GM23338 (cell line): ENCODE measurements at regions not wholly inside any gene's neighbourhood (a gene's known extent, or its start where the extent isn't known, plus 50 kb on each side); places are given as distances from the start of the nearest gene placed in this dataset.

Experiments used
- ATAC-seq: fragments of 200-7000 bp; cut with Tn5 transposase; 3 replicates; pipeline ENCODE4 v1.9.1; 2020
- DNase-seq: peaks from one replicate; pipeline ENCODE4 v3.0.0-alpha.2; 2015; ENCODE audit warnings: low spot score
- H2AFZ ChIP-seq: fragments of 200-600 bp; sonication (generic); 2 replicates; pipeline ENCODE4 v1.8.0; 2016; ENCODE audit warnings: antibody characterized with exemption, mild to moderate bottlenecking, moderate library complexity
- H3F3A ChIP-seq: fragments of 200-600 bp; sonication (generic); replicated peaks from 2 replicates; pipeline ENCODE4 v1.8.0; 2017; ENCODE audit warnings: antibody characterized with exemption, mixed run types, low read depth
- H3K27ac ChIP-seq: fragments of 200-600 bp; sonication (generic); 2 replicates; pipeline ENCODE4 v1.6.1; 2016; ENCODE audit warnings: low read depth
- H3K27me3 ChIP-seq: fragments of 200-600 bp; sonication (generic); 2 replicates; pipeline ENCODE4 v1.8.0; 2016; ENCODE audit warnings: mild to moderate bottlenecking, mixed run types, moderate library complexity; ENCODE audit not compliant: insufficient read depth
- H3K36me3 ChIP-seq: fragments of 200-600 bp; sonication (generic); 2 replicates; pipeline ENCODE4 v1.8.0; 2016; ENCODE audit warnings: mild to moderate bottlenecking; ENCODE audit not compliant: insufficient read depth
- H3K4me1 ChIP-seq: fragments of 200-600 bp; sonication (generic); 2 replicates; pipeline ENCODE4 v1.8.0; 2016; ENCODE audit warnings: mild to moderate bottlenecking, moderate library complexity; ENCODE audit not compliant: insufficient read depth
- H3K4me2 ChIP-seq: fragments of 200-600 bp; sonication (generic); 2 replicates; pipeline ENCODE4 v1.7.1; 2017; ENCODE audit warnings: mixed run types
- H3K4me3 ChIP-seq: fragments of 200-600 bp; sonication (generic); 2 replicates; pipeline ENCODE4 v1.6.1; 2016; ENCODE audit warnings: mixed run types
- H3K79me2 ChIP-seq: fragments of 200-600 bp; sonication (generic); replicated peaks from 2 replicates; pipeline ENCODE4 v1.8.0; 2017; ENCODE audit warnings: mild to moderate bottlenecking; ENCODE audit not compliant: insufficient read depth
- H3K9me2 ChIP-seq: fragments of 200-600 bp; sonication (generic); 2 replicates; pipeline ENCODE4 v1.8.0; 2017; ENCODE audit not compliant: insufficient read depth
- H4K20me1 ChIP-seq: fragments of 200-600 bp; sonication (generic); replicated peaks from 2 replicates; pipeline ENCODE4 v1.8.0; 2017; ENCODE audit warnings: mild to moderate bottlenecking; ENCODE audit not compliant: insufficient read depth
- H3K27ac Mint-ChIP-seq: 2 replicates; pipeline ENCODE4 v1.8.0; 2020; ENCODE audit warnings: inconsistent platforms, mild to moderate bottlenecking, moderate library complexity, mixed read lengths
- H3K27me3 Mint-ChIP-seq: 3 replicates; pipeline ENCODE4 v1.8.0; 2022; ENCODE audit warnings: low read depth, mild to moderate bottlenecking, moderate library complexity, mixed read lengths, inconsistent platforms; ENCODE audit not compliant: insufficient read depth, poor library complexity
- H3K36me3 Mint-ChIP-seq: 3 replicates; pipeline ENCODE4 v1.8.0; 2021; ENCODE audit warnings: low read depth, mild to moderate bottlenecking, inconsistent platforms, moderate library complexity, mixed read lengths
- H3K4me1 Mint-ChIP-seq: 3 replicates; pipeline ENCODE4 v1.8.0; 2020; ENCODE audit warnings: mild to moderate bottlenecking, inconsistent platforms, mixed read lengths
- H3K4me3 Mint-ChIP-seq: 3 replicates; pipeline ENCODE4 v1.8.0; 2021; ENCODE audit warnings: moderate library complexity, mild to moderate bottlenecking, inconsistent platforms, mixed read lengths
- H3K9me3 Mint-ChIP-seq: 3 replicates; pipeline ENCODE4 v1.8.0; 2020; ENCODE audit warnings: moderate library complexity, mild to moderate bottlenecking, inconsistent platforms, mixed read lengths
- CREB1 ChIP-seq: fragments of 250-450 bp; sonication (Bioruptor Pico); IDR thresholded peaks from 2 replicates; pipeline ENCODE4 v1.5.0; 2020; ENCODE audit warnings: low read depth, mild to moderate bottlenecking, moderate library complexity
- EZH2 ChIP-seq: fragments of 200-600 bp; sonication (generic); IDR thresholded peaks from one replicate; pipeline ENCODE4 v1.8.0; 2017; ENCODE audit warnings: antibody characterized with exemption, mild to moderate bottlenecking, low read depth; ENCODE audit not compliant: unreplicated experiment
- EZH2phosphoT487 ChIP-seq: fragments of 200-600 bp; sonication (generic); IDR thresholded peaks from one replicate; pipeline ENCODE4 v1.8.1; 2018; ENCODE audit warnings: antibody characterized with exemption; ENCODE audit not compliant: unreplicated experiment
- JUNB ChIP-seq: IDR thresholded peaks from one replicate; pipeline ENCODE4 v1.6.1; 2016; ENCODE audit warnings: antibody characterized with exemption; ENCODE audit not compliant: unreplicated experiment
- NANOG ChIP-seq: IDR thresholded peaks from 2 replicates; pipeline ENCODE4 v1.6.1; 2016; ENCODE audit warnings: antibody characterized with exemption, borderline replicate concordance
- ZNF114 ChIP-seq: fragments of 250-450 bp; sonication (Bioruptor Pico); IDR thresholded peaks from 2 replicates; pipeline ENCODE4 v1.5.0; 2020; ENCODE audit warnings: mild to moderate bottlenecking, moderate library complexity
- ZNF331 ChIP-seq: fragments of 250-450 bp; sonication (Bioruptor Pico); IDR thresholded peaks from 2 replicates; pipeline ENCODE4 v1.5.0; 2020; ENCODE audit warnings: low read depth, mild to moderate bottlenecking, moderate library complexity
- TF ChIP-seq, protein P1 (sequence below): IDR thresholded peaks from 2 replicates; pipeline ENCODE4 v1.6.1; 2016; ENCODE audit warnings: antibody characterized with exemption
- TF ChIP-seq, protein P2 (sequence below): IDR thresholded peaks from one replicate; pipeline ENCODE4 v1.6.1; 2018; ENCODE audit warnings: antibody characterized with exemption; ENCODE audit not compliant: unreplicated experiment
- TF ChIP-seq, protein P3 (sequence below): fragments of 250-450 bp; sonication (Bioruptor Pico); IDR thresholded peaks from 2 replicates; pipeline ENCODE4 v1.5.0; 2020; ENCODE audit warnings: mild to moderate bottlenecking, moderate library complexity

DNA sequence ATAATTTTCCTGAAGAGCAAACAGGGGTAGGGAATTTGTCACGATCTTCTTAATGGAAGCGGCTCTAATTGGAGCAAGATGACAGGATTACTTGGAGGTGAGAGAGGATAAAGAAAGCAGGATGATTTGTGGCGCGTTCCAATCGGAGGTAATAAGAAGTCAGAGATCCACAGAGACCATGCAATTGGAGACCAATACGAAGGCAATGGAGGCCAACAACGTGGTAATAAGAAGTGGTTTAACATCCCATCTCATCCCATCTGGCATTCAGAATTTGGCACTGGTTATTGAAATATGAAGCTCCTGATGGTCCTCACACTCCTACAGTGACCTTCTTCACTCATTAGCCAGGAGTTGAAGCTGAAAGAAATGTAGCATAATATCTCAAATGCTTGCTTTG lies 130.6 kb downstream of the DLEU7 start (continued):
- TF ChIP-seq, protein P1, sequence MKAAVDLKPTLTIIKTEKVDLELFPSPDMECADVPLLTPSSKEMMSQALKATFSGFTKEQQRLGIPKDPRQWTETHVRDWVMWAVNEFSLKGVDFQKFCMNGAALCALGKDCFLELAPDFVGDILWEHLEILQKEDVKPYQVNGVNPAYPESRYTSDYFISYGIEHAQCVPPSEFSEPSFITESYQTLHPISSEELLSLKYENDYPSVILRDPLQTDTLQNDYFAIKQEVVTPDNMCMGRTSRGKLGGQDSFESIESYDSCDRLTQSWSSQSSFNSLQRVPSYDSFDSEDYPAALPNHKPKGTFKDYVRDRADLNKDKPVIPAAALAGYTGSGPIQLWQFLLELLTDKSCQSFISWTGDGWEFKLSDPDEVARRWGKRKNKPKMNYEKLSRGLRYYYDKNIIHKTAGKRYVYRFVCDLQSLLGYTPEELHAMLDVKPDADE, result no peak
- TF ChIP-seq, protein P2, sequence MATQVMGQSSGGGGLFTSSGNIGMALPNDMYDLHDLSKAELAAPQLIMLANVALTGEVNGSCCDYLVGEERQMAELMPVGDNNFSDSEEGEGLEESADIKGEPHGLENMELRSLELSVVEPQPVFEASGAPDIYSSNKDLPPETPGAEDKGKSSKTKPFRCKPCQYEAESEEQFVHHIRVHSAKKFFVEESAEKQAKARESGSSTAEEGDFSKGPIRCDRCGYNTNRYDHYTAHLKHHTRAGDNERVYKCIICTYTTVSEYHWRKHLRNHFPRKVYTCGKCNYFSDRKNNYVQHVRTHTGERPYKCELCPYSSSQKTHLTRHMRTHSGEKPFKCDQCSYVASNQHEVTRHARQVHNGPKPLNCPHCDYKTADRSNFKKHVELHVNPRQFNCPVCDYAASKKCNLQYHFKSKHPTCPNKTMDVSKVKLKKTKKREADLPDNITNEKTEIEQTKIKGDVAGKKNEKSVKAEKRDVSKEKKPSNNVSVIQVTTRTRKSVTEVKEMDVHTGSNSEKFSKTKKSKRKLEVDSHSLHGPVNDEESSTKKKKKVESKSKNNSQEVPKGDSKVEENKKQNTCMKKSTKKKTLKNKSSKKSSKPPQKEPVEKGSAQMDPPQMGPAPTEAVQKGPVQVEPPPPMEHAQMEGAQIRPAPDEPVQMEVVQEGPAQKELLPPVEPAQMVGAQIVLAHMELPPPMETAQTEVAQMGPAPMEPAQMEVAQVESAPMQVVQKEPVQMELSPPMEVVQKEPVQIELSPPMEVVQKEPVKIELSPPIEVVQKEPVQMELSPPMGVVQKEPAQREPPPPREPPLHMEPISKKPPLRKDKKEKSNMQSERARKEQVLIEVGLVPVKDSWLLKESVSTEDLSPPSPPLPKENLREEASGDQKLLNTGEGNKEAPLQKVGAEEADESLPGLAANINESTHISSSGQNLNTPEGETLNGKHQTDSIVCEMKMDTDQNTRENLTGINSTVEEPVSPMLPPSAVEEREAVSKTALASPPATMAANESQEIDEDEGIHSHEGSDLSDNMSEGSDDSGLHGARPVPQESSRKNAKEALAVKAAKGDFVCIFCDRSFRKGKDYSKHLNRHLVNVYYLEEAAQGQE, result no peak
- TF ChIP-seq NANOG, result no peak
- TF ChIP-seq EZH2, result no peak
- no peak for TF ChIP-seq ZNF331 (CRISPR knock-in tag)
- no peak for TF ChIP-seq ZNF114 (CRISPR knock-in tag)

DNA sequence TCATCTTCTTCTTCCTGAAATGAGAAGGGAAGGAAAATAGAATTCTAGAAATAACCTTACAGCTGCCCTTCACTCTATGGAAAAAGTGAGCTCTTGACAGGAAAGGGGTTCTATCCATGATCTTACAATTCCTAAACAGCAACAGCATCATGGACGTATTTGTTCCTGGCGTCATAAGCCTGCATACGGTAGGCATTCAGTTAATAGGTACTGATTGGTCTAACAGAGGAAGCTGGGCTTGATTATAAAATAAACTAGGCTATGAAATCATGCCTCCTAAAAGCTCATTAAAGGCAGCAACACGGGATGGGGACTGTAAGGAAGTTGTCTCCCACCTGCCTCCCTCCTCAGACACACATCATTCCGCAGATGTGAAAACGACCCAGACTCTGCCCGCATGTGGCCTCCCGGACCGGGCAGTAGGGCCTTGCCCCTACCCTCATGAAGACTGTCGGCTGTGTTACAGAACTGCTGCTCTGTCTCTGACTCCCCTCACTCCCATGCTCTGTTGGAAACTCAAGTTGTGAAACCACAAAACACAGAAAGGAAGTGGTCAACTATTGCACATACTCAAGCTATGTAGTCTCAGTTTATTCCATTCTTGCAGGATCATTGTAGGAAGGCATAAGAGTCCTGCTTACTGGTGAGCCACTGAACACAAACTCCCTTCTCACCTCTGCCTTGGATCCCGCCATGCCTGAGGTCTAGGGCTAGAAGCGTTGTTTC lies 129.8 kb downstream of the DLEU7 start:
- Mint-ChIP-seq H3K4me3 (no peak overlapping the region), H3K36me3 (no peaks in the 10 kb centered on the region), H3K4me1 (no peaks in the 10 kb centered on the region; the same call in 2 of the 3 replicates), H3K27ac (no peak overlapping the region), H3K9me3 (no peaks in the 10 kb centered on the region), H3K27me3 (peaks cover 2% of the 10 kb centered on the region)
- Histone ChIP-seq H3K4me2 (no peak overlapping the region), H3K4me1 (no peaks in the 10 kb centered on the region), H2AFZ (no peak overlapping the region), H3K4me3 (no peak overlapping the region), H3K27ac (no peak overlapping the region), H3K36me3 (no peaks in the 10 kb centered on the region), H3F3A (no peaks in the 10 kb centered on the region), H4K20me1 (no peaks in the 10 kb centered on the region), H3K79me2 (no peaks in the 10 kb centered on the region), H3K9me2 (peaks cover 3% of the 10 kb centered on the region; the same call in 1 of the 2 replicates), H3K27me3 (no peaks in the 10 kb centered on the region)
- no peak for DNase-seq
- no peak for ATAC-seq
- TF ChIP-seq, protein P3, sequence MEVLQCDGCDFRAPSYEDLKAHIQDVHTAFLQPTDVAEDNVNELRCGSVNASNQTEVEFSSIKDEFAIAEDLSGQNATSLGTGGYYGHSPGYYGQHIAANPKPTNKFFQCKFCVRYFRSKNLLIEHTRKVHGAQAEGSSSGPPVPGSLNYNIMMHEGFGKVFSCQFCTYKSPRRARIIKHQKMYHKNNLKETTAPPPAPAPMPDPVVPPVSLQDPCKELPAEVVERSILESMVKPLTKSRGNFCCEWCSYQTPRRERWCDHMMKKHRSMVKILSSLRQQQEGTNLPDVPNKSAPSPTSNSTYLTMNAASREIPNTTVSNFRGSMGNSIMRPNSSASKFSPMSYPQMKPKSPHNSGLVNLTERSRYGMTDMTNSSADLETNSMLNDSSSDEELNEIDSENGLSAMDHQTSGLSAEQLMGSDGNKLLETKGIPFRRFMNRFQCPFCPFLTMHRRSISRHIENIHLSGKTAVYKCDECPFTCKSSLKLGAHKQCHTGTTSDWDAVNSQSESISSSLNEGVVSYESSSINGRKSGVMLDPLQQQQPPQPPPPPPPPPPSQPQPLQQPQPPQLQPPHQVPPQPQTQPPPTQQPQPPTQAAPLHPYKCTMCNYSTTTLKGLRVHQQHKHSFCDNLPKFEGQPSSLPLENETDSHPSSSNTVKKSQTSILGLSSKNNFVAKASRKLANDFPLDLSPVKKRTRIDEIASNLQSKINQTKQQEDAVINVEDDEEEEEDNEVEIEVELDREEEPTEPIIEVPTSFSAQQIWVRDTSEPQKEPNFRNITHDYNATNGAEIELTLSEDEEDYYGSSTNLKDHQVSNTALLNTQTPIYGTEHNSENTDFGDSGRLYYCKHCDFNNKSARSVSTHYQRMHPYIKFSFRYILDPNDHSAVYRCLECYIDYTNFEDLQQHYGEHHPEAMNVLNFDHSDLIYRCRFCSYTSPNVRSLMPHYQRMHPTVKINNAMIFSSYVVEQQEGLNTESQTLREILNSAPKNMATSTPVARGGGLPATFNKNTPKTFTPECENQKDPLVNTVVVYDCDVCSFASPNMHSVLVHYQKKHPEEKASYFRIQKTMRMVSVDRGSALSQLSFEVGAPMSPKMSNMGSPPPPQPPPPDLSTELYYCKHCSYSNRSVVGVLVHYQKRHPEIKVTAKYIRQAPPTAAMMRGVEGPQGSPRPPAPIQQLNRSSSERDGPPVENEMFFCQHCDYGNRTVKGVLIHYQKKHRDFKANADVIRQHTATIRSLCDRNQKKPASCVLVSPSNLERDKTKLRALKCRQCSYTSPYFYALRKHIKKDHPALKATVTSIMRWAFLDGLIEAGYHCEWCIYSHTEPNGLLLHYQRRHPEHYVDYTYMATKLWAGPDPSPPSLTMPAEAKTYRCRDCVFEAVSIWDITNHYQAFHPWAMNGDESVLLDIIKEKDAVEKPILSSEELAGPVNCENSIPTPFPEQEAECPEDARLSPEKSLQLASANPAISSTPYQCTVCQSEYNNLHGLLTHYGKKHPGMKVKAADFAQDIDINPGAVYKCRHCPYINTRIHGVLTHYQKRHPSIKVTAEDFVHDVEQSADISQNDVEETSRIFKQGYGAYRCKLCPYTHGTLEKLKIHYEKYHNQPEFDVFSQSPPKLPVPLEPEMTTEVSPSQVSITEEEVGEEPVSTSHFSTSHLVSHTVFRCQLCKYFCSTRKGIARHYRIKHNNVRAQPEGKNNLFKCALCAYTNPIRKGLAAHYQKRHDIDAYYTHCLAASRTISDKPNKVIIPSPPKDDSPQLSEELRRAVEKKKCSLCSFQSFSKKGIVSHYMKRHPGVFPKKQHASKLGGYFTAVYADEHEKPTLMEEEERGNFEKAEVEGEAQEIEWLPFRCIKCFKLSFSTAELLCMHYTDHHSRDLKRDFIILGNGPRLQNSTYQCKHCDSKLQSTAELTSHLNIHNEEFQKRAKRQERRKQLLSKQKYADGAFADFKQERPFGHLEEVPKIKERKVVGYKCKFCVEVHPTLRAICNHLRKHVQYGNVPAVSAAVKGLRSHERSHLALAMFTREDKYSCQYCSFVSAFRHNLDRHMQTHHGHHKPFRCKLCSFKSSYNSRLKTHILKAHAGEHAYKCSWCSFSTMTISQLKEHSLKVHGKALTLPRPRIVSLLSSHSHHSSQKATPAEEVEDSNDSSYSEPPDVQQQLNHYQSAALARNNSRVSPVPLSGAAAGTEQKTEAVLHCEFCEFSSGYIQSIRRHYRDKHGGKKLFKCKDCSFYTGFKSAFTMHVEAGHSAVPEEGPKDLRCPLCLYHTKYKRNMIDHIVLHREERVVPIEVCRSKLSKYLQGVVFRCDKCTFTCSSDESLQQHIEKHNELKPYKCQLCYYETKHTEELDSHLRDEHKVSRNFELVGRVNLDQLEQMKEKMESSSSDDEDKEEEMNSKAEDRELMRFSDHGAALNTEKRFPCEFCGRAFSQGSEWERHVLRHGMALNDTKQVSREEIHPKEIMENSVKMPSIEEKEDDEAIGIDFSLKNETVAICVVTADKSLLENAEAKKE, result no peak
- TF ChIP-seq CREB1 (CRISPR knock-in tag) (no peak), EZH2phosphoT487 (no peak), ZNF331 (CRISPR knock-in tag) (no peak), JUNB (no peak)
- TF ChIP-seq, protein P2, result no peak
